ENCODE measurements at regions not wholly inside any gene's neighbourhood (a gene's known extent, or its start where the extent isn't known, plus 50 kb on each side); places are given as distances from the start of the nearest gene placed in this dataset.

GRCh38 chr3:94459167-94459566 lies 396.3 kb downstream of the NSUN3 start:
- no peak for DNase-seq
- Histone ChIP-seq H3K4me1 (no peaks in the 10 kb centered on the region), H3K4me3 (no peak overlapping the region), H3K27me3 (no peaks in the 10 kb centered on the region), H3K9me3 (no peaks in the 10 kb centered on the region), H3K36me3 (no peaks in the 10 kb centered on the region), H3K27ac (no peak overlapping the region)
- TF ChIP-seq POLR2A (IDR thresholded peaks at IDR 0.05), result no peak
- TF ChIP-seq CTCF (IDR thresholded peaks at IDR 0.05), result no peak

DNA sequence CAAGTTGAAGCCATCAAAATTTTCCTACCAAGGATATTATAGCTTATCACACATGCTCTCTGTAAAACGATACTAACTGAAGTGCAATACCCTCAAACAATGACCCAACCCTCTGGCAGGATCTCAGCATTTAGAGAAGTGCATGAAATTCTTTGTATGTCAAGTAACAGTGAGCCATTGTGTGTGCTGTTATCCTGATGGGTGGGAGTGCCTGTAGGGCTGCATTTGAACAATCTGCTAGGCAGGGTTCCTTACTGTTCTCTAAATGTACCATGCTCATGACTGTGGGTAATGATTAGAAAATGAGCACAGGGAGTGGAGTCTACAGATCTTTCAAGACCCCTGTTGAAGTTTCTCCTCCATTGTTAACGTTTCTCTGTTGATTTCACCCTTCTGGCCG lies 398.1 kb downstream of the NSUN3 start:
- no peak for DNase-seq
- H3K36me3 ChIP-seq, result no peaks in the 10 kb centered on the region
- H3K4me1 ChIP-seq, result no peaks in the 10 kb centered on the region
- H3K4me3 ChIP-seq, result no peak overlapping the region
- H3K27me3 ChIP-seq, result no peaks in the 10 kb centered on the region
- H3K27ac ChIP-seq, result no peak overlapping the region
- H3K9me3 ChIP-seq, result no peaks in the 10 kb centered on the region
- no peak for TF ChIP-seq POLR2A (IDR thresholded peaks at IDR 0.05)

GRCh38 chr3:94462931-94463330 lies 400.1 kb downstream of the NSUN3 start:
- no peak overlapping the region for H3K27ac ChIP-seq
- no peaks in the 10 kb centered on the region for H3K36me3 ChIP-seq
- TF ChIP-seq CTCF (IDR thresholded peaks at IDR 0.05) (no peak), POLR2A (IDR thresholded peaks at IDR 0.05) (no peak)
- DNase-seq, result no peak
- H3K4me3 ChIP-seq, result no peak overlapping the region
- no peaks in the 10 kb centered on the region for H3K4me1 ChIP-seq
- no peaks in the 10 kb centered on the region for H3K27me3 ChIP-seq
- H3K9me3 ChIP-seq, result no peaks in the 10 kb centered on the region

DNA sequence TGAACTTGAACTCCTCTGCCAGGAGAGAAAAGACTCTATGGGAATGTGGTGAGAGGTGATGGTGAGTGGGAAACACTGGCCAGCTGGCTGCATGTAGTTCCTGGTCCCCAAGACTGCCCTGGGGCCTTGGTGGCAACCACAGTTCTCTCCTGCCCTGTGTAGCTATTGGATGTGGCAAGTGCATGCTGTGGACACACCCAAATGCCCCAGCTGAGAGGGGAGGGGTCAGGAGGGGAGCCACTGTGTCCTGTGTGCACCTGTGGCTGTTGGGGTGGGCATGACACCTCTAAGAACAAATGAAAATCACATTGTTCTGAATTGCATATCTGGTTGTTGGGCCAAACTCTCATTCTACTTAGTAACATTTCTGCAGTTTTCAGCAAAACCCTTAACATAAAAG lies 409.6 kb downstream of the NSUN3 start:
- H3K27ac ChIP-seq, result no peak overlapping the region
- peaks cover 0 to 3% (median 0%) of the 10 kb centered on the region in 4 donors for H3K9me3 ChIP-seq
- TF ChIP-seq POLR2A (IDR thresholded peaks at IDR 0.05) (no peak), CTCF (IDR thresholded peaks at IDR 0.05) (no peak)
- DNase-seq, result no peak
- no peaks in the 10 kb centered on the region for H3K36me3 ChIP-seq
- no peaks in the 10 kb centered on the region for H3K4me1 ChIP-seq
- no peak overlapping the region for H3K4me3 ChIP-seq
- H3K27me3 ChIP-seq, result no peaks in the 10 kb centered on the region

DNA sequence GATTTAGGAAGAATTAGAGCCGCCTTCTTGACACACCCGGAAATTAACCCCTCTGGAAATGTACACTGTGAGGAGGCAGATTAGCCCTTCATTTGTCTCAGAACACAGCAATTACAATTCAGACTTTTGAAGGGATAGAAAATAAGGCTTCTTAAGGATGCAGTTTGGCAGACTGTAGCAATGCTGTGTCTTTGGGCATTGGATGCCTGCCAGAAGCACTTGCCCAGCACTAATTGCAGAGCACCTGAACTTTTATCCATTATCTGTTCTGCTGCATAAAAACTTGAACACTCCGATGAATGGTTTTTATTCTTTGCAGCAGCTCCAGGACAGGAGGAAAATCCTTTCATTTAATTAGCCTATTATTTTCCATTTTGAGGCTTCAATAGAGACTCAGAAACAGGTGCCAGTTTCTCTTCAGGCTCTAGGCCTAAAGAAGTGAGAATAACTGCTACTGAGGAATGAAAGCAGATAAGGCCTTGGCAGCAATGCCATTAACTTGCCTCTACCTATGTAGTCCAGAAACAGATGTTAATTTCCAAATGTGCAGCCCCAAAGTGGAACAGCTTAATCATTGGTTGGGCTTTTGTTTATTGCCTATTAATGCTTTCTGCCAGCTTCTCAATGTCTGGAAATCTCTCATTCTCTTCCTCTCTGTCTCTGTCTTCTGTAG lies 418.5 kb downstream of the NSUN3 start:
- no peaks in the 10 kb centered on the region for H3K4me1 ChIP-seq
- no peak overlapping the region for H3K27ac ChIP-seq
- H3K9me3 ChIP-seq, result no peaks in the 10 kb centered on the region
- H3K36me3 ChIP-seq, result no peaks in the 10 kb centered on the region
- no peak for DNase-seq
- no peak overlapping the region for H3K4me3 ChIP-seq
- H3K27me3 ChIP-seq, result no peaks in the 10 kb centered on the region
- TF ChIP-seq POLR2A (IDR thresholded peaks at IDR 0.05) (no peak), CTCF (IDR thresholded peaks at IDR 0.05) (no peak)

DNA sequence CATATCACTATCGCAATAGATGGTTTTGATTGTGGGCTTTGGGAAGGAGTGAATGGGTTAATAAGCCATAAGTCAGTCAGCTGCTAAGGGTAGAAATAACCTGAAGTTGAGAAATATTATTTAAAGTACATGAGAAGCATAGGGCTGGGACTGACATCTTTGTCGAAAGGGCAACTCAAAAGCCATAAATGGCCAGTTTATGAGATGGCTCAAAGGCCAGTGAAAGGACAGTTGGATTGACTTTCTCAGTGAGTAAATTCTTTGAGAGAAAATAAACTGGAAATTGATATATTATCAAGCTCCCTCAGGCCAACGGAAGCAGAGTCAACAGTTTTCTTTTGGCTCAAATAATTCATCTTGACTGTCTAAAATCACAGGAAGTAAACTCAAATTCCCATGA lies 419.8 kb downstream of the NSUN3 start:
- Histone ChIP-seq H3K27me3 (no peaks in the 10 kb centered on the region), H3K36me3 (no peaks in the 10 kb centered on the region), H3K9me3 (no peaks in the 10 kb centered on the region), H3K4me1 (no peaks in the 10 kb centered on the region), H3K27ac (no peak overlapping the region), H3K4me3 (no peak overlapping the region)
- DNase-seq, result no peak
- TF ChIP-seq CTCF (IDR thresholded peaks at IDR 0.05) (no peak), POLR2A (IDR thresholded peaks at IDR 0.05) (no peak)
